OCI-LY1 (cell line): ENCODE measurements at regions not wholly inside any gene's neighbourhood (a gene's known extent, or its start where the extent isn't known, plus 50 kb on each side); places are given as distances from the start of the nearest gene placed in this dataset.

Source experiments
- CTCF ChIP-seq: fragments of 200-600 bp; sonication (generic), shearing (Covaris generic); IDR thresholded peaks from 2 replicates; pipeline ENCODE4 v1.5.1; 2017; ENCODE audit warnings: mild to moderate bottlenecking, antibody characterized with exemption, low read length, moderate library complexity, mixed read lengths
- EZH2 ChIP-seq: fragments of 200-600 bp; sonication (generic), shearing (Covaris generic); IDR thresholded peaks from 2 replicates; pipeline ENCODE4 v1.8.0; 2017; ENCODE audit warnings: borderline replicate concordance, mixed run types, mild to moderate bottlenecking, antibody characterized with exemption, low read length, moderate library complexity, mixed read lengths

GRCh38 chr4:159684061-159684460, 581.2 kb downstream of the RAPGEF2 start:
- TF ChIP-seq CTCF, result no peak
- no peak for TF ChIP-seq EZH2
